GM12875 (cell line): ENCODE measurements at regions not wholly inside any gene's neighbourhood (a gene's known extent, or its start where the extent isn't known, plus 50 kb on each side); places are given as distances from the start of the nearest gene placed in this dataset.

Experiments used
- H3K4me3 ChIP-seq: one replicate; pipeline ENCODE4 v1.5.1; 2011; ENCODE audit warnings: low read depth, low read length, control low read depth
- TF ChIP-seq, protein P1 (sequence below): IDR thresholded peaks from 2 replicates; pipeline ENCODE4 v1.5.1; 2011; ENCODE audit warnings: low read depth, mild to moderate bottlenecking, control low read depth, inconsistent platforms, low read length, moderate library complexity, borderline replicate concordance; ENCODE audit not compliant: insufficient read depth

DNA sequence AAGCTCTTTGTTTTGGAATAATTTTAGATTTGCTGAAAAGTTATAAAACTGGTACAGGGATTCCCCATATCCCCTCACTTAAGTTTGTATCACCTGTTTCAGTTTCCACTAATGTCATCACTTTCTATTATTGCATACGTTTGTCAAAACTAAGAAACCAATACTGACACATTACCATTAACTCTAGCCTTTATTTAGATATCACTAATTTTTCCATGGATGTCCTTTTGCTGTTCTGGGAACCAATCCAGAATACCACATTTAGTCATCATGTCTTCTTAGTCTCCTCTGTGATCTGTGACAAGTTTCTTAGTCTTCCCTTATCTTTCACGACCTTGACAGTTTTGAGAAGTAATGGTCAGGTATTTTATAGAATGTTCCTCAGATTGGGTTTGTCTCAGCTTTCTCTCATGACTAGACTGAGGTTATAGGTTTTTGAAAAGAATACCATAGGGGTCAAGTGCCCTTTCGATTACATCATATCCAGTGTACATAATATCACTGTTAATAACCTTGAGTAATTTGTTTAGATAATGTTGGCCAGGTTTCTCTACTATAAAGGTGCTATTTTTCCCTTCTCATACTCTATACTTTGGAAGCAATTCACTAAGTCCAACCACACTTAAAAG, 51.9 kb upstream of the NMUR2 start:
- TF ChIP-seq, protein P1, sequence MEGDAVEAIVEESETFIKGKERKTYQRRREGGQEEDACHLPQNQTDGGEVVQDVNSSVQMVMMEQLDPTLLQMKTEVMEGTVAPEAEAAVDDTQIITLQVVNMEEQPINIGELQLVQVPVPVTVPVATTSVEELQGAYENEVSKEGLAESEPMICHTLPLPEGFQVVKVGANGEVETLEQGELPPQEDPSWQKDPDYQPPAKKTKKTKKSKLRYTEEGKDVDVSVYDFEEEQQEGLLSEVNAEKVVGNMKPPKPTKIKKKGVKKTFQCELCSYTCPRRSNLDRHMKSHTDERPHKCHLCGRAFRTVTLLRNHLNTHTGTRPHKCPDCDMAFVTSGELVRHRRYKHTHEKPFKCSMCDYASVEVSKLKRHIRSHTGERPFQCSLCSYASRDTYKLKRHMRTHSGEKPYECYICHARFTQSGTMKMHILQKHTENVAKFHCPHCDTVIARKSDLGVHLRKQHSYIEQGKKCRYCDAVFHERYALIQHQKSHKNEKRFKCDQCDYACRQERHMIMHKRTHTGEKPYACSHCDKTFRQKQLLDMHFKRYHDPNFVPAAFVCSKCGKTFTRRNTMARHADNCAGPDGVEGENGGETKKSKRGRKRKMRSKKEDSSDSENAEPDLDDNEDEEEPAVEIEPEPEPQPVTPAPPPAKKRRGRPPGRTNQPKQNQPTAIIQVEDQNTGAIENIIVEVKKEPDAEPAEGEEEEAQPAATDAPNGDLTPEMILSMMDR: no peak
- H3K4me3 ChIP-seq: no peak overlapping the region

DNA sequence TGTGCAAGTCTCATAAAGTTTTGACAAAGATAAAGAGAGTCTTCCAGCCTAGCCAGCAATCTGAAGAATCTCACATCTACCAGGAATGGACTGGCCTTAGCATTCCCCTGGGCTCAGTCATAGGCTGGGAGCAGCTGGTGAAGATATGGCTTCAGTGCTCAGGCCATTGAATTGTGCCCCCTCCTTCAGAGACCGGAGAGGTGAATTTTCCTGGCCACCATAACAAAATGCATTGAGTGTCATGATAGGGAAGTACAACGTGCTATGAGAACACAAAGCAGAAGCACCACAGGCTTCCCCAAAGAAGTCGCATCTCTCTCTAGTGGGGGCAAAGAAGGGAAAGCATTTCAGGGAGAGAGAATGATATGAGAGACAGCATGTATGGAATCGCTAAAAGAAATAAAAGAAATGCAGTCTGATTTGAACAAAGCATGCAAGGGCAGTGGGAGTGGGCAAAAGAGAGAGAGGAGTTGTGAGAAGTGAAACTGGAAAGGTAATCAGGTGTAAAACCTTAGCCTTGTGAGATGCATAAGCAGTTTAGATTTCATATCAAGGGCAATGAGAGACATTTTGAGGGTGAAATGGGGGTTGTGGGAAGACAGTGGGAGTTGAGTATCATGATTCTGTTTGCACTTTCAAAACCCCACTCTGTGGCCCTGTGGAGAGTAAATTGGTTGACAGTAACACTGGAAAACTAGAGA, 57.1 kb upstream of the NMUR2 start:
- H3K4me3 ChIP-seq: no peak overlapping the region

DNA sequence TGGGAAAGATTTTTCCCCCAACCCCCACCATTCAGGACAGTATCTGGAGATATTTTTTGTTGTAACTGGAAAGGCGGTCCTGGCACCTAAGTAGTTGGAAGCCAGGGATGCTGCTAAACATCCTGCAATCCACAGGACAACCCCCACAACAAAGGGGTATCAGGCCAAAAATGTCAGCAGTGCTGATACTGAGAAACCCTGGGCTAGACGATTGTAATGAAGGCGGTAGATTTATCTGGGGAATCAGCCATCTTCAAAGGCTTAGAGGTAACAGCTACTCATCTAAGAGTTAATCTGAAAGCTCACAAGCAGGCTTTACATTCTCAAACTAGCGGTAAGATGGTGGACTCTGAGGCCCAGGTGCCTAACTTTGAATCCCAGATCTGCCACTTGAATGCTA, 59.0 kb upstream of the NMUR2 start:
- TF ChIP-seq, protein P1: no peak
- H3K4me3 ChIP-seq: no peak overlapping the region

More for the DNA sequence above, 57.1 kb upstream of the NMUR2 start:
- TF ChIP-seq, protein P1: no peak

DNA sequence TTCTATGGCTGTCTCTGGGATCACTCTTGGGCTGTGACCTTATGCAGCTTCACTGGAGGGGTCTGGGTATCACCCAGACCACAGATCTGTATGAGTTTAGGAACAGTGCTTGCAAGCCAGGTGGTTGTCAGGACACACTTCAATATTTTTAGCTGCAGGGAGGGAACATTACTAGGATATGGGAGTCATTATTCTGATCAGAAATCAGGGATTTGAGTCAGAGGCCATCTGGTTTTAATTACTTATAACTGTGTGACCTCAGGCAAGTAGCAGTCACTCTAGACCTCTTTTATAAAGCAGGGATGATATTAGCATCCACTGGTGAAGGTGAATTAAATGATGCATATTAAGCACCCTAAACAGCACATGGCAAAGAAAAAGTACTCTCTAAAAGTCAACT, 60.1 kb upstream of the NMUR2 start:
- H3K4me3 ChIP-seq: no peak overlapping the region
- TF ChIP-seq, protein P1: no peak

DNA sequence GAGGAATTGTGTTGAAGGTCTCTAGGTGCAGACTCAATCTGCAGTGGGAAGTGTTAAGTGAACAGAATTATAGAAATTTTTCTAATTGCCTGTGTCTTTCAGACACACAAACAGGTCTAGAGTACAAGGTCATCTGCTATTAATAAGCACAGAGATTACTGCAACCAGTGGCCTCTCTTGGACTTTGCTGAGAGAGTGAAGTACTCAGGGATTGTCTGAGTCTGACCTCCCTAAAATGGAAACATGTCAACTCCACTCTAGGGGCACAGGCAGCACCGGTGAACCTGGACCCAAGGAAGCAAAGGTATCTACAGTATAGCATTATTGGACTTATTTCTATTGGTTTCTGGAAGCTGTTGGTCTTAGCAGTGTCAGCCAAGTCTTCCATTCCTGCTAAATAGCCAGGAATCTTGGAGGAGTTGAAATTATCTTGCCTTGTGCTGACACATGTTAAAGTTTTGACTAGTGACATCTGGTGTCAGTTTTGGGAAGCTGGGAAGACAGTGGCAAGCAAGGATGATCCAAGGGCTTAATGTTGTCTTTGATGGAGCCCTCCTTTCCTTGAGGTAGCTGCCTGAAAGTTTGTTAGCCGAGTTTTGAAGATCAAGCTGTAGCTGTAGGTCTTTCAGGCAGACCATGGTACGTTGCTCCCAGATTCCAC, 61.1 kb upstream of the NMUR2 start:
- TF ChIP-seq, protein P1: no peak
- H3K4me3 ChIP-seq: no peak overlapping the region

DNA sequence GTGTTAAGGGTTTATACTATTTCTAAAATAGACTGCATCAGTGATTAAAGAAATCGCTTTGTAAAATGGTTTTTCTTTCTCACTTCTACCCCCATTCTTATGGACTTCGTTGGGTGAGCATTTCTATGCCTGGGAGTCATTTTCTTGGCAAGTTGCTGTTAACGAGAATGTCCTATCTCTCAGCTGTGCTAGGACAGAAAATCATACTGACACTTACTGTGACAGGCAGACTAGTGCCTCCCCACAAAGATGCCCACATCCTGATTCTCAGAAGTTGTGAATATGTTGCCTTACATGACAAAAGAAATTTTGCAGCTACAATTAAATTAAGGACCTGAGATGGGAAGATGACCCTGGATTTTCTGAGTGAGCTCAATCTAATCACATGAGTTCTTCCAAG, 65.1 kb upstream of the NMUR2 start:
- TF ChIP-seq, protein P1: no peak
- no peak overlapping the region for H3K4me3 ChIP-seq
